B cell (primary cell): ENCODE measurements at regions not wholly inside any gene's neighbourhood (a gene's known extent, or its start where the extent isn't known, plus 50 kb on each side); places are given as distances from the start of the nearest gene placed in this dataset.

Source experiments
- ATAC-seq: fragments of 200-7000 bp; cut with Tn5 transposase; one replicate; pipeline ENCODE4 v1.10.0; 2021; ENCODE audit warnings: low read depth, mild to moderate bottlenecking, moderate number of reproducible peaks, moderate library complexity
- CTCF ChIA-PET: fragments of 350-600 bp; sonication (Branson Sonifier 250); formaldehyde crosslinking; loops from one replicate; lab custom pipeline; 2021; ENCODE audit warnings: antibody characterized with exemption, inconsistent platforms; lab: Charles Lee
- POLR2A ChIA-PET: fragments of 350-600 bp; sonication (Branson Sonifier 250); formaldehyde crosslinking; loops from one replicate; lab custom pipeline; 2021; ENCODE audit warnings: antibody characterized with exemption; lab: Charles Lee
- DNase-seq: peaks from one replicate; pipeline ENCODE4 v3.0.0; 2013
- H2AFZ ChIP-seq: 2 replicates; pipeline ENCODE4 v1.6.1; 2012; ENCODE audit warnings: mild to moderate bottlenecking, low read depth, low read length; ENCODE audit not compliant: insufficient read depth, poor library complexity, severe bottlenecking
- H3K27ac ChIP-seq, 2 donors: 1 replicate in 1 of 2; 2 replicates in 1 of 2; pipeline ENCODE4 v1.5.1; 2012 to 2013; ENCODE audit warnings: low read length in 2 of 2, mild to moderate bottlenecking in 2 of 2, moderate library complexity in 1 of 2
- H3K27me3 ChIP-seq, 4 experiments: fragments of 200-600 bp in 1 of 4; sonication (generic) in 1 of 4; replicated peaks in 1 of 4; 1 replicate in 2 of 4; 2 replicates in 2 of 4; pipeline versions ENCODE4 v1.6.1 to v1.7.0; 2013 to 2016; ENCODE audit warnings: low read length in 3 of 4, mild to moderate bottlenecking in 2 of 4, mixed read lengths in 1 of 4, moderate library complexity in 1 of 4; ENCODE audit not compliant: insufficient read depth in 4 of 4, control insufficient read depth in 3 of 4; ENCODE audit errors: control extremely low read depth in 1 of 4
- H3K36me3 ChIP-seq, 2 experiments: replicated peaks in 1 of 2; 1 replicate in 1 of 2; 2 replicates in 1 of 2; pipeline versions ENCODE4 v1.6.1 to v1.7.1; 2013; ENCODE audit warnings: low read length in 1 of 2; ENCODE audit not compliant: insufficient read depth in 2 of 2, control insufficient read depth in 1 of 2; ENCODE audit errors: control extremely low read depth in 1 of 2, extremely low read depth in 1 of 2
- H3K4me1 ChIP-seq, 2 donors: fragments of 200-600 bp in 1 of 2; sonication (generic) in 1 of 2; 1 replicate in 1 of 2; 2 replicates in 1 of 2; pipeline versions ENCODE4 v1.5.1 to v1.6.1; 2013 to 2017; ENCODE audit warnings: low read length in 2 of 2; ENCODE audit not compliant: control insufficient read depth in 2 of 2, insufficient read depth in 2 of 2
- H3K4me2 ChIP-seq: replicated peaks from 2 replicates; pipeline ENCODE3; 2012; ENCODE audit warnings: mild to moderate bottlenecking, low read depth, low read length; ENCODE audit not compliant: poor library complexity, severe bottlenecking
- H3K4me3 ChIP-seq, 5 experiments: fragments of 200-600 bp in 1 of 5; sonication (generic) in 1 of 5; 1 replicate in 3 of 5; 2 replicates in 2 of 5; pipeline versions ENCODE4 v1.5.1 to v1.7.0; 2011 to 2016; ENCODE audit warnings: low read length in 4 of 5, mild to moderate bottlenecking in 4 of 5, low read depth in 2 of 5, control low read depth in 1 of 5, moderate library complexity in 1 of 5; ENCODE audit not compliant: insufficient read depth in 1 of 5; ENCODE audit errors: control extremely low read depth in 1 of 5, extremely low read depth in 1 of 5
- H3K79me2 ChIP-seq: fragments of 200-600 bp; sonication (generic); one replicate; pipeline ENCODE4 v1.6.0; 2016; ENCODE audit warnings: low read length; ENCODE audit not compliant: control insufficient read depth, insufficient read depth
- H3K9ac ChIP-seq: fragments of 200-600 bp; sonication (generic); 2 replicates; pipeline ENCODE4 v1.6.1; 2017; ENCODE audit warnings: mild to moderate bottlenecking, low read length, moderate library complexity
- H3K9me3 ChIP-seq, 3 donors: one replicate each; pipeline versions ENCODE4 v1.6.1 to v1.7.1; 2013; ENCODE audit warnings: low read length in 2 of 3; ENCODE audit not compliant: control insufficient read depth in 2 of 3, insufficient read depth in 1 of 3; ENCODE audit errors: control extremely low read depth in 1 of 3
- H4K20me1 ChIP-seq: 2 replicates; pipeline ENCODE4 v1.6.0; 2012; ENCODE audit warnings: mild to moderate bottlenecking, low read length; ENCODE audit not compliant: insufficient read depth, control insufficient read depth, poor library complexity, severe bottlenecking
- H3K27ac Mint-ChIP-seq: one replicate; pipeline ENCODE4 v1.8.0; 2021; ENCODE audit warnings: mixed read lengths
- H3K27me3 Mint-ChIP-seq: one replicate; pipeline ENCODE4 v1.8.0; 2021; ENCODE audit warnings: mixed read lengths
- H3K4me1 Mint-ChIP-seq: one replicate; pipeline ENCODE4 v1.8.0; 2021; ENCODE audit warnings: mixed read lengths
- H3K4me3 Mint-ChIP-seq: one replicate; pipeline ENCODE4 v1.8.0; 2021; ENCODE audit warnings: mixed read lengths
- H3K9me3 Mint-ChIP-seq: one replicate; pipeline ENCODE4 v1.8.0; 2022; ENCODE audit warnings: mixed read lengths; ENCODE audit not compliant: insufficient read depth
- CTCF ChIP-seq: fragments of 200-600 bp; IDR thresholded peaks from one replicate; pipeline ENCODE4 v1.8.0; 2022; ENCODE audit warnings: antibody characterized with exemption, mild to moderate bottlenecking
- EZH2 ChIP-seq: IDR thresholded peaks from 2 replicates; pipeline ENCODE4 v1.6.1; 2012; ENCODE audit warnings: borderline replicate concordance, low read depth, mild to moderate bottlenecking, moderate library complexity, low read length; ENCODE audit not compliant: insufficient read depth, poor library complexity, severe bottlenecking
- WGBS: methylation state at CpG from one replicate; pipeline ENCODE4 v1.1.5; 2013; ENCODE audit warnings: missing lambda C conversion rate; ENCODE audit not compliant: insufficient coverage; 5-methylcytosine and 5-hydroxymethylcytosine counted together
- intact Hi-C: fragments of 100-400 bp; cut with micrococcal nuclease; formaldehyde crosslinking; loops from one replicate; pipeline ENCODE4 v1.10.0; 2022

- no peak for DNase-seq
- ChIA-PET POLR2A (no interaction called here), CTCF (no interaction called here)
- Histone ChIP-seq H3K4me1 (no peaks in the 10 kb centered on the region), H4K20me1 (no peaks in the 10 kb centered on the region), H3K79me2 (no peaks in the 10 kb centered on the region), H3K4me3 (no peak overlapping the region), H2AFZ (no peak overlapping the region), H3K27ac (no peak overlapping the region), H3K4me2 (no peak overlapping the region), H3K27me3 (peaks cover 0 to 5% (median under 1%) of the 10 kb centered on the region in 4 experiments), H3K36me3 (no peaks in the 10 kb centered on the region), H3K9ac (no peak overlapping the region), H3K9me3 (no peaks in the 10 kb centered on the region)
- Mint-ChIP-seq H3K27ac (no peak overlapping the region), H3K4me3 (no peak overlapping the region), H3K9me3 (no peaks in the 10 kb centered on the region), H3K27me3 (peaks cover 24% of the 10 kb centered on the region), H3K4me1 (no peaks in the 10 kb centered on the region)
- TF ChIP-seq CTCF: no peak
- no peak for TF ChIP-seq EZH2
- intact Hi-C loops: no loop called here
- no CpG with 5 or more reads among the region's 6 CpGs for WGBS
- ATAC-seq: no peak
Measured at GRCh38 chr11:86861810-86862209, 61.5 kb downstream of the PRSS23 start.

- H3K36me3 ChIP-seq: no peaks in the 10 kb centered on the region
- H2AFZ ChIP-seq: no peak overlapping the region
- TF ChIP-seq CTCF: no peak
- TF ChIP-seq EZH2: no peak
- H3K27me3 ChIP-seq: peaks cover 0 to 5% (median under 1%) of the 10 kb centered on the region in 4 experiments
- no peaks in the 10 kb centered on the region for H4K20me1 ChIP-seq
- Mint-ChIP-seq H3K9me3 (no peaks in the 10 kb centered on the region), H3K4me1 (no peaks in the 10 kb centered on the region), H3K27ac (no peak overlapping the region), H3K4me3 (no peak overlapping the region), H3K27me3 (peaks cover 15% of the 10 kb centered on the region)
- H3K79me2 ChIP-seq: no peaks in the 10 kb centered on the region
- intact Hi-C loops: no loop called here
- no peaks in the 10 kb centered on the region for H3K4me1 ChIP-seq
- CTCF ChIA-PET: no interaction called here
- no peak overlapping the region for H3K27ac ChIP-seq
- DNase-seq (no peak), ATAC-seq (no peak)
- POLR2A ChIA-PET: no interaction called here
- no peak overlapping the region for H3K4me2 ChIP-seq
- no peaks in the 10 kb centered on the region for H3K9me3 ChIP-seq
- no CpG with 5 or more reads among the region's 2 CpGs for WGBS
- no peak overlapping the region for H3K4me3 ChIP-seq
- H3K9ac ChIP-seq: no peak overlapping the region
Measured at GRCh38 chr11:86863476-86863875, 63.1 kb downstream of the PRSS23 start.
